HEK293T (cell line): ENCODE measurements at regions not wholly inside any gene's neighbourhood (a gene's known extent, or its start where the extent isn't known, plus 50 kb on each side); places are given as distances from the start of the nearest gene placed in this dataset.

ENCODE experiments used
- ARNT ChIP-seq: fragments of 450-650 bp; IDR thresholded peaks from 2 replicates; pipeline ENCODE4 v1.6.1; 2017; ENCODE audit warnings: mild to moderate bottlenecking
- CTBP1 ChIP-seq: fragments of 450-650 bp; IDR thresholded peaks from 2 replicates; pipeline ENCODE4 v1.6.1; 2016; ENCODE audit warnings: borderline replicate concordance
- FOXA1 ChIP-seq: fragments of 450-650 bp; IDR thresholded peaks from 2 replicates; pipeline ENCODE4 v1.6.1; 2016; ENCODE audit warnings: mild to moderate bottlenecking
- FOXK2 ChIP-seq: fragments of 450-650 bp; IDR thresholded peaks from 2 replicates; pipeline ENCODE4 v1.6.1; 2016; ENCODE audit warnings: mild to moderate bottlenecking
- FOXM1 ChIP-seq: fragments of 450-650 bp; IDR thresholded peaks from 2 replicates; pipeline ENCODE4 v1.6.1; 2017; ENCODE audit warnings: mild to moderate bottlenecking, borderline replicate concordance
- HDGF ChIP-seq: fragments of 450-650 bp; IDR thresholded peaks from 2 replicates; pipeline ENCODE4 v1.6.1; 2017; ENCODE audit warnings: antibody characterized with exemption, borderline replicate concordance
- L3MBTL2 ChIP-seq: fragments of 450-650 bp; conservative IDR thresholded peaks from 2 replicates; pipeline ENCODE4 v1.6.1; 2016; ENCODE audit warnings: mild to moderate bottlenecking
- NFRKB ChIP-seq: fragments of 450-650 bp; IDR thresholded peaks from 2 replicates; pipeline ENCODE4 v1.6.1; 2016; ENCODE audit warnings: mild to moderate bottlenecking, moderate library complexity
- SP1 ChIP-seq: fragments of 450-650 bp; IDR thresholded peaks from 2 replicates; pipeline ENCODE4 v1.6.1; 2017
- SUZ12 ChIP-seq: fragments of 450-650 bp; IDR thresholded peaks from 2 replicates; pipeline ENCODE4 v1.6.1; 2016; ENCODE audit warnings: mild to moderate bottlenecking
- TF ChIP-seq, protein P1 (sequence below): fragments of 450-650 bp; IDR thresholded peaks from 2 replicates; pipeline ENCODE4 v1.6.1; 2016

DNA sequence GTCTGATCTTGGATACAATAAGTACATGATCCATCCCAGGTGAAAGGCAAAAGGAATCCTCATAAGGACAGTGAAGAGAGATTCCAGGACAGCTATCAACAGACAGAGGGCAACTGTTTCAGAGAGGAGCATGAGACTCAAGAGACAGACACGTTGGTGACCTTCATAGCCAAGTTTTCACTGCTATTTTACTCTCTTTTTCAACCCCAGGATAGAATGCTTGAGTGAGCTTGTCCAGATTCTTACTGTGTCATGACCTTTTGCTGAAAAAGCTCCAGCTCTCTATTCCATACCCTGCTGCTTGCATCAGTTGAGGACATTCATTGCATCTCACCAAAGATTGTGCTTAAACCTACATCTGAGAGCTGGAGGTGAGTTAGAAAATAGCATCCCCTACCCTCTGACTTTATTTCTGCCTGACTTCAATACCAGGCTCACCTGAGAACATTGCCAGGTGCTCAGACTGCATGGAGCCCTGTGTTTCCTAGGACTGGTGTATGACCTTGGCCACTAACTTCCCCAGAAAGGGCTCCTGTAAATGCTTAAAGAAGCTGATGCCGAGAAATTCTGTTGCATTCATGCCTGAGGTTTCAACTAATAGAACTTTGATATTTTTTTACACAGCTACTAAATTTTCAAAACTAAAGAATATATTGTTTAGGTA is 70.4 kb upstream of the TMEM17 start:
- TF ChIP-seq CTBP1 (no peak), FOXK2 (no peak), SUZ12 (no peak), FOXM1 (no peak), HDGF (no peak), FOXA1 (no peak), NFRKB (no peak), L3MBTL2 (no peak), ARNT (no peak), SP1 (no peak)
- TF ChIP-seq, protein P1, sequence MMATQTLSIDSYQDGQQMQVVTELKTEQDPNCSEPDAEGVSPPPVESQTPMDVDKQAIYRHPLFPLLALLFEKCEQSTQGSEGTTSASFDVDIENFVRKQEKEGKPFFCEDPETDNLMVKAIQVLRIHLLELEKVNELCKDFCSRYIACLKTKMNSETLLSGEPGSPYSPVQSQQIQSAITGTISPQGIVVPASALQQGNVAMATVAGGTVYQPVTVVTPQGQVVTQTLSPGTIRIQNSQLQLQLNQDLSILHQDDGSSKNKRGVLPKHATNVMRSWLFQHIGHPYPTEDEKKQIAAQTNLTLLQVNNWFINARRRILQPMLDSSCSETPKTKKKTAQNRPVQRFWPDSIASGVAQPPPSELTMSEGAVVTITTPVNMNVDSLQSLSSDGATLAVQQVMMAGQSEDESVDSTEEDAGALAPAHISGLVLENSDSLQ: no peak
